ENCODE measurements at regions not wholly inside any gene's neighbourhood (a gene's known extent, or its start where the extent isn't known, plus 50 kb on each side); places are given as distances from the start of the nearest gene placed in this dataset.
"Not testable (repeated sequence)": the region's sequence is repeated elsewhere in the genome, so short reads cannot be mapped to it uniquely, and the experiment has no call there.

- ChIA-PET CTCF (interaction anchor here (0.6 to 1.3 kb wide), 2 partner anchors 10 to 212 kb away, joined by 3 to 4 read pairs; no protein-coding TSS in a partner anchor), POLR2A (no interaction called here)
- Mint-ChIP-seq H3K9me3 (peaks cover 5% of the 10 kb centered on the region), H3K36me3 (ENCODE audit: low read depth) (no peaks in the 10 kb centered on the region), H3K4me1 (no peaks in the 10 kb centered on the region), H3K27me3 (no peaks in the 10 kb centered on the region), H3K4me3 (no peak overlapping the region), H3K27ac (no peak overlapping the region)
- DNase-seq, result no peak
Measured at GRCh38 chr5:173677125-173677672, 60.7 kb upstream of the BOD1 start.

GRCh38 chr5:173679909-173680630 lies 63.6 kb upstream of the BOD1 start:
- Mint-ChIP-seq H3K27ac (no peak overlapping the region), H3K27me3 (no peaks in the 10 kb centered on the region), H3K9me3 (peaks cover 5% of the 10 kb centered on the region), H3K4me3 (no peak overlapping the region), H3K4me1 (no peaks in the 10 kb centered on the region), H3K36me3 (ENCODE audit: low read depth) (no peaks in the 10 kb centered on the region)
- POLR2A ChIA-PET, result no interaction called here
- no peak for DNase-seq
- CTCF ChIA-PET, result no interaction called here

GRCh38 chr5:173680660-173681242 lies 64.3 kb upstream of the BOD1 start:
- H3K9me3 Mint-ChIP-seq, result peaks cover 5% of the 10 kb centered on the region
- ChIA-PET POLR2A (no interaction called here), CTCF (no interaction called here)
- H3K27me3 Mint-ChIP-seq, result no peaks in the 10 kb centered on the region
- no peak overlapping the region for H3K4me3 Mint-ChIP-seq
- no peak for DNase-seq
- H3K4me1 Mint-ChIP-seq, result no peaks in the 10 kb centered on the region
- no peaks in the 10 kb centered on the region for H3K36me3 Mint-ChIP-seq (ENCODE audit: low read depth)
- no peak overlapping the region for H3K27ac Mint-ChIP-seq

- H3K4me3 Mint-ChIP-seq, result no peak overlapping the region
- no peaks in the 10 kb centered on the region for H3K36me3 Mint-ChIP-seq (ENCODE audit: low read depth)
- H3K27ac Mint-ChIP-seq, result no peak overlapping the region
- peaks cover 5% of the 10 kb centered on the region for H3K9me3 Mint-ChIP-seq
- no peak for DNase-seq
- CTCF ChIA-PET, result no interaction called here
- H3K4me1 Mint-ChIP-seq, result no peaks in the 10 kb centered on the region
- POLR2A ChIA-PET, result no interaction called here
- no peaks in the 10 kb centered on the region for H3K27me3 Mint-ChIP-seq
Measured at GRCh38 chr5:173682313-173682712, 65.9 kb upstream of the BOD1 start.

GRCh38 chr5:173684535-173684934 lies 68.1 kb upstream of the BOD1 start:
- H3K4me3 Mint-ChIP-seq; CTCF ChIA-PET; H3K27me3 Mint-ChIP-seq; H3K4me1 Mint-ChIP-seq; DNase-seq; POLR2A ChIA-PET; H3K9me3 Mint-ChIP-seq; H3K36me3 Mint-ChIP-seq (ENCODE audit: low read depth); H3K27ac Mint-ChIP-seq: not testable (repeated sequence)

GRCh38 chr5:173686950-173687349 lies 70.5 kb upstream of the BOD1 start:
- Mint-ChIP-seq H3K27ac (no peak overlapping the region), H3K4me1 (peaks cover 5% of the 10 kb centered on the region), H3K9me3 (no peaks in the 10 kb centered on the region), H3K4me3 (no peak overlapping the region), H3K36me3 (ENCODE audit: low read depth) (no peaks in the 10 kb centered on the region), H3K27me3 (no peaks in the 10 kb centered on the region)
- POLR2A ChIA-PET, result no interaction called here
- CTCF ChIA-PET, result interaction anchor here (1.0 kb wide), 1 partner anchor 19 kb away, joined by 3 read pairs; no protein-coding TSS in a partner anchor
- DNase-seq, result no peak

- Mint-ChIP-seq H3K36me3 (ENCODE audit: low read depth) (no peaks in the 10 kb centered on the region), H3K9me3 (no peaks in the 10 kb centered on the region), H3K4me3 (no peak overlapping the region), H3K27ac (no peak overlapping the region), H3K4me1 (peaks cover 5% of the 10 kb centered on the region), H3K27me3 (no peaks in the 10 kb centered on the region)
- no peak for DNase-seq
- POLR2A ChIA-PET, result no interaction called here
- CTCF ChIA-PET, result no interaction called here
Measured at GRCh38 chr5:173688703-173689102, 72.3 kb upstream of the BOD1 start.

- CTCF ChIA-PET, result interaction anchor here (0.6 kb wide), 1 partner anchor 8 kb away, joined by 4 read pairs; no protein-coding TSS in a partner anchor
- Mint-ChIP-seq H3K4me3 (no peak overlapping the region), H3K9me3 (no peaks in the 10 kb centered on the region), H3K4me1 (peaks cover 5% of the 10 kb centered on the region), H3K27ac (no peak overlapping the region), H3K27me3 (no peaks in the 10 kb centered on the region), H3K36me3 (ENCODE audit: low read depth) (no peaks in the 10 kb centered on the region)
- DNase-seq, result no peak
- POLR2A ChIA-PET, result no interaction called here
Measured at GRCh38 chr5:173689171-173689736, 72.8 kb upstream of the BOD1 start.

- H3K9me3 Mint-ChIP-seq, result no peaks in the 10 kb centered on the region
- no peak for DNase-seq
- ChIA-PET POLR2A (no interaction called here), CTCF (interaction anchor here (0.5 to 1.4 kb wide), 3 partner anchors 8 to 32 kb away, joined by 3 to 4 read pairs (median 3); no protein-coding TSS in a partner anchor)
- H3K27me3 Mint-ChIP-seq, result no peaks in the 10 kb centered on the region
- no peak overlapping the region for H3K4me3 Mint-ChIP-seq
- peak overlapping the region; percentile 70 for H3K27ac Mint-ChIP-seq
- peaks cover 5% of the 10 kb centered on the region for H3K4me1 Mint-ChIP-seq
- no peaks in the 10 kb centered on the region for H3K36me3 Mint-ChIP-seq (ENCODE audit: low read depth)
Measured at GRCh38 chr5:173689737-173690360, 73.4 kb upstream of the BOD1 start.

GRCh38 chr5:173691931-173692330 lies 75.5 kb upstream of the BOD1 start:
- CTCF ChIA-PET, result no interaction called here

GRCh38 chr5:173693670-173694069 lies 77.2 kb upstream of the BOD1 start:
- H3K27me3 Mint-ChIP-seq, result no peaks in the 10 kb centered on the region
- ChIA-PET CTCF (interaction anchor here (0.6 kb wide), 1 partner anchor 734 kb away, joined by 3 read pairs; the partner anchor contains the start of gene RPL26L1), POLR2A (no interaction called here)
- no peaks in the 10 kb centered on the region for H3K9me3 Mint-ChIP-seq
- H3K4me1 Mint-ChIP-seq, result peaks cover 7% of the 10 kb centered on the region
- H3K4me3 Mint-ChIP-seq, result no peak overlapping the region
- H3K27ac Mint-ChIP-seq, result no peak overlapping the region
- no peaks in the 10 kb centered on the region for H3K36me3 Mint-ChIP-seq (ENCODE audit: low read depth)
- DNase-seq, result no peak

More at GRCh38 chr5:173691931-173692330, 75.5 kb upstream of the BOD1 start:
- Mint-ChIP-seq H3K9me3 (no peaks in the 10 kb centered on the region), H3K4me3 (no peak overlapping the region), H3K27ac (no peak overlapping the region), H3K4me1 (peaks cover 5% of the 10 kb centered on the region), H3K36me3 (ENCODE audit: low read depth) (no peaks in the 10 kb centered on the region), H3K27me3 (no peaks in the 10 kb centered on the region)
- DNase-seq, result no peak
- POLR2A ChIA-PET, result no interaction called here

GRCh38 chr5:173696216-173696615 lies 79.8 kb upstream of the BOD1 start:
- no peak for DNase-seq
- ChIA-PET POLR2A (no interaction called here), CTCF (no interaction called here)
- no peaks in the 10 kb centered on the region for H3K9me3 Mint-ChIP-seq
- no peak overlapping the region for H3K4me3 Mint-ChIP-seq
- no peaks in the 10 kb centered on the region for H3K27me3 Mint-ChIP-seq
- H3K27ac Mint-ChIP-seq, result no peak overlapping the region
- H3K36me3 Mint-ChIP-seq (ENCODE audit: low read depth), result no peaks in the 10 kb centered on the region
- peaks cover 2% of the 10 kb centered on the region for H3K4me1 Mint-ChIP-seq

- Mint-ChIP-seq H3K27ac (no peak overlapping the region), H3K36me3 (ENCODE audit: low read depth) (no peaks in the 10 kb centered on the region), H3K4me3 (no peak overlapping the region), H3K9me3 (no peaks in the 10 kb centered on the region), H3K27me3 (no peaks in the 10 kb centered on the region), H3K4me1 (peaks cover 2% of the 10 kb centered on the region)
- DNase-seq, result no peak
- ChIA-PET POLR2A (no interaction called here), CTCF (no interaction called here)
Measured at GRCh38 chr5:173697931-173698579, 81.6 kb upstream of the BOD1 start.
